GM23338 (cell line): ENCODE measurements at regions not wholly inside any gene's neighbourhood (a gene's known extent, or its start where the extent isn't known, plus 50 kb on each side); places are given as distances from the start of the nearest gene placed in this dataset.

ENCODE experiments used
- ATAC-seq: fragments of 200-7000 bp; cut with Tn5 transposase; 3 replicates; pipeline ENCODE4 v1.9.1; 2020
- DNase-seq: peaks from one replicate; pipeline ENCODE4 v3.0.0-alpha.2; 2015; ENCODE audit warnings: low spot score
- H2AFZ ChIP-seq: fragments of 200-600 bp; sonication (generic); 2 replicates; pipeline ENCODE4 v1.8.0; 2016; ENCODE audit warnings: antibody characterized with exemption, mild to moderate bottlenecking, moderate library complexity
- H3F3A ChIP-seq: fragments of 200-600 bp; sonication (generic); replicated peaks from 2 replicates; pipeline ENCODE4 v1.8.0; 2017; ENCODE audit warnings: antibody characterized with exemption, mixed run types, low read depth
- H3K27ac ChIP-seq: fragments of 200-600 bp; sonication (generic); 2 replicates; pipeline ENCODE4 v1.6.1; 2016; ENCODE audit warnings: low read depth
- H3K27me3 ChIP-seq: fragments of 200-600 bp; sonication (generic); 2 replicates; pipeline ENCODE4 v1.8.0; 2016; ENCODE audit warnings: mild to moderate bottlenecking, mixed run types, moderate library complexity; ENCODE audit not compliant: insufficient read depth
- H3K36me3 ChIP-seq: fragments of 200-600 bp; sonication (generic); 2 replicates; pipeline ENCODE4 v1.8.0; 2016; ENCODE audit warnings: mild to moderate bottlenecking; ENCODE audit not compliant: insufficient read depth
- H3K4me1 ChIP-seq: fragments of 200-600 bp; sonication (generic); 2 replicates; pipeline ENCODE4 v1.8.0; 2016; ENCODE audit warnings: mild to moderate bottlenecking, moderate library complexity; ENCODE audit not compliant: insufficient read depth
- H3K4me2 ChIP-seq: fragments of 200-600 bp; sonication (generic); 2 replicates; pipeline ENCODE4 v1.7.1; 2017; ENCODE audit warnings: mixed run types
- H3K4me3 ChIP-seq: fragments of 200-600 bp; sonication (generic); 2 replicates; pipeline ENCODE4 v1.6.1; 2016; ENCODE audit warnings: mixed run types
- H3K79me2 ChIP-seq: fragments of 200-600 bp; sonication (generic); replicated peaks from 2 replicates; pipeline ENCODE4 v1.8.0; 2017; ENCODE audit warnings: mild to moderate bottlenecking; ENCODE audit not compliant: insufficient read depth
- H3K9me2 ChIP-seq: fragments of 200-600 bp; sonication (generic); 2 replicates; pipeline ENCODE4 v1.8.0; 2017; ENCODE audit not compliant: insufficient read depth
- H4K20me1 ChIP-seq: fragments of 200-600 bp; sonication (generic); replicated peaks from 2 replicates; pipeline ENCODE4 v1.8.0; 2017; ENCODE audit warnings: mild to moderate bottlenecking; ENCODE audit not compliant: insufficient read depth
- H3K27ac Mint-ChIP-seq: 2 replicates; pipeline ENCODE4 v1.8.0; 2020; ENCODE audit warnings: inconsistent platforms, mild to moderate bottlenecking, moderate library complexity, mixed read lengths
- H3K27me3 Mint-ChIP-seq: 3 replicates; pipeline ENCODE4 v1.8.0; 2022; ENCODE audit warnings: low read depth, mild to moderate bottlenecking, moderate library complexity, mixed read lengths, inconsistent platforms; ENCODE audit not compliant: insufficient read depth, poor library complexity
- H3K36me3 Mint-ChIP-seq: 3 replicates; pipeline ENCODE4 v1.8.0; 2021; ENCODE audit warnings: low read depth, mild to moderate bottlenecking, inconsistent platforms, moderate library complexity, mixed read lengths
- H3K4me1 Mint-ChIP-seq: 3 replicates; pipeline ENCODE4 v1.8.0; 2020; ENCODE audit warnings: mild to moderate bottlenecking, inconsistent platforms, mixed read lengths
- H3K4me3 Mint-ChIP-seq: 3 replicates; pipeline ENCODE4 v1.8.0; 2021; ENCODE audit warnings: moderate library complexity, mild to moderate bottlenecking, inconsistent platforms, mixed read lengths
- H3K9me3 Mint-ChIP-seq: 3 replicates; pipeline ENCODE4 v1.8.0; 2020; ENCODE audit warnings: moderate library complexity, mild to moderate bottlenecking, inconsistent platforms, mixed read lengths
- EZH2 ChIP-seq: fragments of 200-600 bp; sonication (generic); IDR thresholded peaks from one replicate; pipeline ENCODE4 v1.8.0; 2017; ENCODE audit warnings: antibody characterized with exemption, mild to moderate bottlenecking, low read depth; ENCODE audit not compliant: unreplicated experiment
- EZH2phosphoT487 ChIP-seq: fragments of 200-600 bp; sonication (generic); IDR thresholded peaks from one replicate; pipeline ENCODE4 v1.8.1; 2018; ENCODE audit warnings: antibody characterized with exemption; ENCODE audit not compliant: unreplicated experiment
- NANOG ChIP-seq: IDR thresholded peaks from 2 replicates; pipeline ENCODE4 v1.6.1; 2016; ENCODE audit warnings: antibody characterized with exemption, borderline replicate concordance
- POLR2AphosphoS5 ChIP-seq: IDR thresholded peaks from 2 replicates; pipeline ENCODE4 v1.6.1; 2016; ENCODE audit warnings: antibody characterized with exemption, low read depth
- STAT1 ChIP-seq: IDR thresholded peaks from one replicate; pipeline ENCODE4 v1.6.1; 2016; ENCODE audit warnings: antibody characterized with exemption; ENCODE audit not compliant: unreplicated experiment
- ZNF114 ChIP-seq: fragments of 250-450 bp; sonication (Bioruptor Pico); IDR thresholded peaks from 2 replicates; pipeline ENCODE4 v1.5.0; 2020; ENCODE audit warnings: mild to moderate bottlenecking, moderate library complexity
- ZNF331 ChIP-seq: fragments of 250-450 bp; sonication (Bioruptor Pico); IDR thresholded peaks from 2 replicates; pipeline ENCODE4 v1.5.0; 2020; ENCODE audit warnings: low read depth, mild to moderate bottlenecking, moderate library complexity
- TF ChIP-seq, protein P1 (sequence below), 2 experiments: fragments of 200-600 bp in 1 of 2; sonication (generic) in 1 of 2; conservative IDR thresholded peaks; 2 replicates each; pipeline versions ENCODE4 v1.5.1 to v1.6.1; 2016 to 2017; ENCODE audit warnings: antibody characterized with exemption in 2 of 2, low read depth in 2 of 2, mild to moderate bottlenecking in 2 of 2, moderate library complexity in 1 of 2
- TF ChIP-seq, protein P2 (sequence below): IDR thresholded peaks from 2 replicates; pipeline ENCODE4 v1.6.1; 2016; ENCODE audit warnings: antibody characterized with exemption

DNA sequence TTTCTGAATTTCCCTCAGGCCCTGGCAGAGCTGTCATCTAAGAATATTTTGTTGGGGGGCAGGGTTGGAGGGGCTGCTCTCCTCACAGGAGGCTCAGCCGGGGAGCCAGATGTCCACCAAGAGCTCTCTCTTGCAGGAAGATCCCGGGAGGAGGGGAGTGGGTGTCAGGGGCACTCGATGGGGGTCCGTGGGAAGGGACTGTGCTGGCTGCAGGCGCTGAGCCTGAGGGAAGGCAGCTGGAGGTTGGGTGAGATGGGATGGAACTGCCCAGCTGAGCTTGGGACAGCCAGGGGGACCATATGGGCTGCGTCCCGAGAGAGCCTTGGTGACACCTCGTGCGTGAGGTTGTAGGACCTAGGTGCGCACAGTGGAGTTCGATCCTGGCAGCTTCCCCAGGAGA is 111.2 kb upstream of the GSE1 start:
- Histone ChIP-seq H3K27ac (no peak overlapping the region), H2AFZ (no peak overlapping the region), H4K20me1 (0 out of 2 replicates have a peak, but pooled peaks cover 3% of the 10 kb centered on the region), H3K79me2 (no peaks in the 10 kb centered on the region), H3K27me3 (no peaks in the 10 kb centered on the region), H3K4me2 (no peak overlapping the region), H3K36me3 (no peaks in the 10 kb centered on the region), H3K4me3 (no peak overlapping the region), H3F3A (no peaks in the 10 kb centered on the region), H3K9me2 (no peaks in the 10 kb centered on the region), H3K4me1 (peaks cover 8% of the 10 kb centered on the region; the same call in 1 of the 2 replicates)
- Mint-ChIP-seq H3K36me3 (no peaks in the 10 kb centered on the region), H3K27me3 (peaks cover 11% of the 10 kb centered on the region), H3K4me3 (no peak overlapping the region), H3K4me1 (peaks cover 11% of the 10 kb centered on the region), H3K27ac (no peak overlapping the region), H3K9me3 (no peaks in the 10 kb centered on the region)
- DNase-seq (no peak), ATAC-seq (no peak)
- no peak for TF ChIP-seq ZNF114 (CRISPR knock-in tag)

DNA sequence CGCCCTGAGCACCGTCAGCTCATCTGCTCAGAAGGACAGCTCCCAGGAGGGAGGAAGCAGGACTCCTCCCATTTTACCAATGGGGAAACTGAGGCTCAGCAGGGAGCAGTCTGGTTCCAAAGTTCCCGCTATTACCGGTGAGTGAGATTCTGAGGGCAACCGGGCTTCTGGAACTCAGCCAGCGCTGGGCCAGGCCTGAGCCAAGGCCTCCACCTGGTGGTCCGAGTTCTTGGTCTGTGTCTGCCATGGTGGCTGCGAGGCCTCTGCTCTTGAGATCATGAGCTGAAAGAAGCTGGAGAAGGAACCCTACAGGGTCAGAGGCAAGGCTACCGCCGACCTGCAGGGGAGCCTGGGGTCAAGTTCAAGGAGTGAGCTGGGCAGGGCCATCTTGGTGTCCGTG is 110.8 kb upstream of the GSE1 start:
- Histone ChIP-seq H2AFZ (no peak overlapping the region), H3F3A (no peaks in the 10 kb centered on the region), H4K20me1 (0 out of 2 replicates have a peak, but pooled peaks cover 4% of the 10 kb centered on the region), H3K4me2 (no peak overlapping the region), H3K27ac (no peak overlapping the region), H3K79me2 (no peaks in the 10 kb centered on the region), H3K9me2 (no peaks in the 10 kb centered on the region), H3K36me3 (no peaks in the 10 kb centered on the region), H3K27me3 (no peaks in the 10 kb centered on the region), H3K4me1 (peaks cover 8% of the 10 kb centered on the region; the same call in 1 of the 2 replicates), H3K4me3 (no peak overlapping the region)
- no peak for TF ChIP-seq STAT1
- TF ChIP-seq, protein P1, sequence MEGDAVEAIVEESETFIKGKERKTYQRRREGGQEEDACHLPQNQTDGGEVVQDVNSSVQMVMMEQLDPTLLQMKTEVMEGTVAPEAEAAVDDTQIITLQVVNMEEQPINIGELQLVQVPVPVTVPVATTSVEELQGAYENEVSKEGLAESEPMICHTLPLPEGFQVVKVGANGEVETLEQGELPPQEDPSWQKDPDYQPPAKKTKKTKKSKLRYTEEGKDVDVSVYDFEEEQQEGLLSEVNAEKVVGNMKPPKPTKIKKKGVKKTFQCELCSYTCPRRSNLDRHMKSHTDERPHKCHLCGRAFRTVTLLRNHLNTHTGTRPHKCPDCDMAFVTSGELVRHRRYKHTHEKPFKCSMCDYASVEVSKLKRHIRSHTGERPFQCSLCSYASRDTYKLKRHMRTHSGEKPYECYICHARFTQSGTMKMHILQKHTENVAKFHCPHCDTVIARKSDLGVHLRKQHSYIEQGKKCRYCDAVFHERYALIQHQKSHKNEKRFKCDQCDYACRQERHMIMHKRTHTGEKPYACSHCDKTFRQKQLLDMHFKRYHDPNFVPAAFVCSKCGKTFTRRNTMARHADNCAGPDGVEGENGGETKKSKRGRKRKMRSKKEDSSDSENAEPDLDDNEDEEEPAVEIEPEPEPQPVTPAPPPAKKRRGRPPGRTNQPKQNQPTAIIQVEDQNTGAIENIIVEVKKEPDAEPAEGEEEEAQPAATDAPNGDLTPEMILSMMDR (conservative IDR thresholded peaks at IDR 0.05; ENCODE audit: low read depth in 2 of 2): peak in 1 of 2 experiments; percentile 32; a peak in 1 of 4 replicates
- TF ChIP-seq NANOG: no peak
- Mint-ChIP-seq H3K4me1 (peaks cover 16% of the 10 kb centered on the region), H3K9me3 (no peaks in the 10 kb centered on the region), H3K27ac (no peak overlapping the region), H3K36me3 (no peaks in the 10 kb centered on the region), H3K27me3 (peaks cover 14% of the 10 kb centered on the region), H3K4me3 (no peak overlapping the region)
- DNase-seq (no peak), ATAC-seq (0 out of 3 replicates have a peak, but pooled peaks have one; percentile 19)

DNA sequence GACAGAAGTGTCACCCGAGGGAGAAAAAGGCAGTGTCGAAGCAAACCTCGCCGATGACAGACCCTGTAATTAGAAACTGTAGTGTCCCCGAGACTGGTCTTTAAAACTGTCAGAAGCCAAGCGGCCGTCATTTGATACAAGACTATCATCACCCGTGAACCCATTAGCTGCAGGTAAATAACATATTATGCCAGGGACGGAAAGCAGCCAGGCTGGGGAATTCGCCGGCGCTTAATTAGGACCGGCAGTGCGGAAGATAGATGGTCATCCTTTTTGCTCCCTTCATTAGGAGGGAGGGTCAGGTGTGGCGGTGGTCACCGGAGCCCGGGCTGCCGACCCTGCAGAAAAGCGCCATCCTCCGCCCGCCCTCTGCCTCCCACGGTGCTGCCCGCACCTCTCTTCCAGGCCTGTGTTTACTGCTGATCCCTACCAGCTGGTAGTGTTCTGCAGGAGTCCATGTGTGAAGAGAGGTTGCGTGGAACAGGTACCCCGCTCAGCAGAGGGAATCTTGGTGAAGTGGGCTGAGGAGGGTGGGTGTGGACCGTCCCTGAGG is 109.4 kb upstream of the GSE1 start:
- Histone ChIP-seq H3K36me3 (no peaks in the 10 kb centered on the region), H3K4me2 (no peak overlapping the region), H3K79me2 (no peaks in the 10 kb centered on the region), H2AFZ (no peak overlapping the region), H3K27me3 (no peaks in the 10 kb centered on the region), H3K4me1 (peaks cover 8% of the 10 kb centered on the region; the same call in 1 of the 2 replicates), H3F3A (no peaks in the 10 kb centered on the region), H3K4me3 (no peak overlapping the region), H3K27ac (no peak overlapping the region), H4K20me1 (0 out of 2 replicates have a peak, but pooled peaks cover 4% of the 10 kb centered on the region), H3K9me2 (no peaks in the 10 kb centered on the region)
- no peaks in the 10 kb centered on the region for H3K9me3 Mint-ChIP-seq
- H3K27ac Mint-ChIP-seq: no peak overlapping the region; the same call in 1 of the 2 replicates
- DNase-seq (no peak), ATAC-seq (no peak)
- no peaks in the 10 kb centered on the region for H3K36me3 Mint-ChIP-seq
- H3K4me3 Mint-ChIP-seq: no peak overlapping the region
- peaks cover 11% of the 10 kb centered on the region for H3K27me3 Mint-ChIP-seq
- peaks cover 23% of the 10 kb centered on the region for H3K4me1 Mint-ChIP-seq
- TF ChIP-seq POLR2AphosphoS5 (no peak), ZNF331 (CRISPR knock-in tag) (no peak), EZH2 (no peak), EZH2phosphoT487 (no peak)
- TF ChIP-seq, protein P2, sequence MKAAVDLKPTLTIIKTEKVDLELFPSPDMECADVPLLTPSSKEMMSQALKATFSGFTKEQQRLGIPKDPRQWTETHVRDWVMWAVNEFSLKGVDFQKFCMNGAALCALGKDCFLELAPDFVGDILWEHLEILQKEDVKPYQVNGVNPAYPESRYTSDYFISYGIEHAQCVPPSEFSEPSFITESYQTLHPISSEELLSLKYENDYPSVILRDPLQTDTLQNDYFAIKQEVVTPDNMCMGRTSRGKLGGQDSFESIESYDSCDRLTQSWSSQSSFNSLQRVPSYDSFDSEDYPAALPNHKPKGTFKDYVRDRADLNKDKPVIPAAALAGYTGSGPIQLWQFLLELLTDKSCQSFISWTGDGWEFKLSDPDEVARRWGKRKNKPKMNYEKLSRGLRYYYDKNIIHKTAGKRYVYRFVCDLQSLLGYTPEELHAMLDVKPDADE: no peak
